Renal cortical epithelial cell (primary cell): ENCODE measurements at regions not wholly inside any gene's neighbourhood (a gene's known extent, or its start where the extent isn't known, plus 50 kb on each side); places are given as distances from the start of the nearest gene placed in this dataset.
A peak's percentile ranks its signal among the peaks of the same experiment; 100 is the strongest.

Experiments used
- DNase-seq: peaks from one replicate; pipeline ENCODE4 v3.0.0-alpha.2; 2011; ENCODE audit warnings: low read depth

- DNase-seq: no peak
These were observed 53.0 kb upstream of the TCF21 start for GRCh38 chr6:133835901-133836300.

DNA sequence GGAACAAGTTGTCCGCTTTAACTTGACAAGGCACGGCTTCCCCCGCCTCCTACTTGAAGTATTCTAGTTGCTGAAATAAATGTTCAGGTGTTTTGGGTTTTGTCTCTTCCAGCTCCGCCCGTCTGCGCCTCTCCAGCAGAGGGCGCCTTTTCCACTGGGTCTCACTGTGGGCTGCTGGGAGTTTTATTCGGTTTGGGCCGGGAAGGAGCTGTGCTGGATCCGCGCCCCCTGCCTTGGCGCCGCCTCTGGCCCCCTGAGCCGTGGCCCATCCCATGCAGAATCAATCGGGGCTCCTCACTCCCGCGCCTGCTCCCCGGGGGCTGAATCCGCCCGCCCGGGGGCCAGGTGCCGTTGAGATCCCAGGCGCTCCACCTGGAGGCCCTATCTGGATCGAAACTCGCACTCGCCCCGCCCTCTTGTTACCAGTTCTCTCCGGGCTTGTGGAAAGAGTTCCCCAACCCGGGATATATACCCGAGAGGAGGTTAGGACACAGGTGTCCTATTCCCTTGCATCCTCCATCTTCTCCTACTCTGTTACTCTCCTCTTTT, 51.0 kb upstream of the TCF21 start:
- DNase-seq: peak; percentile 31
